Right lobe of liver (tissue), 4 donors: ENCODE measurements at regions not wholly inside any gene's neighbourhood (a gene's known extent, or its start where the extent isn't known, plus 50 kb on each side); places are given as distances from the start of the nearest gene placed in this dataset.

Experiments used
- POLR2A ChIP-seq: fragments of 450-650 bp; IDR thresholded peaks from one replicate; pipeline ENCODE4 v1.6.1; 2017; ENCODE audit warnings: antibody characterized with exemption, mild to moderate bottlenecking
- TF ChIP-seq, protein P1 (sequence below), 4 donors: fragments of 200-600 bp in 3 of 4; fragments of 450-650 bp in 1 of 4; IDR thresholded peaks; one replicate each; pipeline versions ENCODE4 v1.5.1 to v1.8.0; 2016 to 2022; ENCODE audit warnings: antibody characterized with exemption in 4 of 4, mild to moderate bottlenecking in 2 of 4
- donor health status: DM: no; HTN: no; CAD: no.
- donor health status: DM: no; HTN: no; CAD: no.
- donor health status: DM: no; HTN: yes; CAD: no.

DNA sequence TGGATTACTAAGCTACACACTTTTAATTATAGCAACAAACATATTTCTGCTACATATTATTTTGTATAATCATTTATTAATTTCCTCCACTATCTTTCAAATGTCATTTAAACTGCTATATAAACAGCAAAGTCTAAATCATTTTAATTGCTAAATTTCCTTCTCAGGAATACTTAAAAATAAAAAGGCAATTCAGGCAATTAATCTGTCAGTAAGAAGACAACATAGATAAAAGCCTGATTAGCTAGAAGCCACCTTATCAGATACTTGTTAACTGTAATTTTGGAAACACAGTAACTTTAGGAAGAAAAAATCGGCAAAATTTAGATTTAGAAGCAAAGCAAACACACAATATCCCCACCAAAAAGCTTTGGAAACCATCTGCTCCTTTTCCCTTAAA is 188.2 kb upstream of the ZNF804A start:
- TF ChIP-seq, protein P1, sequence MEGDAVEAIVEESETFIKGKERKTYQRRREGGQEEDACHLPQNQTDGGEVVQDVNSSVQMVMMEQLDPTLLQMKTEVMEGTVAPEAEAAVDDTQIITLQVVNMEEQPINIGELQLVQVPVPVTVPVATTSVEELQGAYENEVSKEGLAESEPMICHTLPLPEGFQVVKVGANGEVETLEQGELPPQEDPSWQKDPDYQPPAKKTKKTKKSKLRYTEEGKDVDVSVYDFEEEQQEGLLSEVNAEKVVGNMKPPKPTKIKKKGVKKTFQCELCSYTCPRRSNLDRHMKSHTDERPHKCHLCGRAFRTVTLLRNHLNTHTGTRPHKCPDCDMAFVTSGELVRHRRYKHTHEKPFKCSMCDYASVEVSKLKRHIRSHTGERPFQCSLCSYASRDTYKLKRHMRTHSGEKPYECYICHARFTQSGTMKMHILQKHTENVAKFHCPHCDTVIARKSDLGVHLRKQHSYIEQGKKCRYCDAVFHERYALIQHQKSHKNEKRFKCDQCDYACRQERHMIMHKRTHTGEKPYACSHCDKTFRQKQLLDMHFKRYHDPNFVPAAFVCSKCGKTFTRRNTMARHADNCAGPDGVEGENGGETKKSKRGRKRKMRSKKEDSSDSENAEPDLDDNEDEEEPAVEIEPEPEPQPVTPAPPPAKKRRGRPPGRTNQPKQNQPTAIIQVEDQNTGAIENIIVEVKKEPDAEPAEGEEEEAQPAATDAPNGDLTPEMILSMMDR (IDR thresholded peaks at IDR 0.05), result no peak
- TF ChIP-seq POLR2A, result no peak
